ENCODE measurements at regions not wholly inside any gene's neighbourhood (a gene's known extent, or its start where the extent isn't known, plus 50 kb on each side); places are given as distances from the start of the nearest gene placed in this dataset.

- TF ChIP-seq CTCF (IDR thresholded peaks at IDR 0.05) (no peak), POLR2A (IDR thresholded peaks at IDR 0.05) (no peak)
These were observed 593.6 kb downstream of the MTRR start for GRCh38 chr5:8462565-8462964.
